ENCODE measurements at regions not wholly inside any gene's neighbourhood (a gene's known extent, or its start where the extent isn't known, plus 50 kb on each side); places are given as distances from the start of the nearest gene placed in this dataset.

DNA sequence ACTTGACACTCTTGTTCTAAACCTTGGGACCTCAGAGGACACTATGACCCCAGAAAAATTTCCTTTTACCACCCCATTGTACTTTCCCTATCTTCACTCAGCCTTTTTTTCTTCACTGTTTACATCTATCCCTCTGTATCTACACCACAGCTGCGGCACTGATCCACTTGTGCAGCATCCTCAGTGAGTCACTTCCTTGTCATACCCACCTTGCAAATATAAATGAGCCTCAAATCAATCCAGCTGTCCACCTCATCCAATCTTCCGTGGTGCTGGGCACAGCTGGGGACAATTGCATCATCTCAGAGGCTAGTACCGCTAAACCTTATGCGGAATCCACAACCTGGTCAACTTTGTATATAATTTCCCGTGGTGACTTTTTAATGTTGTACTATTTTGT lies 710.5 kb downstream of the QKI start:
- intact Hi-C loops (cut with DNase I; ENCODE audit: low total_unique reads) = no loop called here

GRCh38 chr6:164124473-164124872 lies 710.0 kb downstream of the QKI start:
- H3K27ac ChIP-seq = no peak overlapping the region
- no peaks in the 10 kb centered on the region for H3K36me3 ChIP-seq
- H3K4me1 ChIP-seq = no peaks in the 10 kb centered on the region
- no peaks in the 10 kb centered on the region for H3K27me3 ChIP-seq
- H3K4me3 ChIP-seq = no peak overlapping the region
- TF ChIP-seq POLR2A (IDR thresholded peaks at IDR 0.05) = no peak
- TF ChIP-seq, protein P1, sequence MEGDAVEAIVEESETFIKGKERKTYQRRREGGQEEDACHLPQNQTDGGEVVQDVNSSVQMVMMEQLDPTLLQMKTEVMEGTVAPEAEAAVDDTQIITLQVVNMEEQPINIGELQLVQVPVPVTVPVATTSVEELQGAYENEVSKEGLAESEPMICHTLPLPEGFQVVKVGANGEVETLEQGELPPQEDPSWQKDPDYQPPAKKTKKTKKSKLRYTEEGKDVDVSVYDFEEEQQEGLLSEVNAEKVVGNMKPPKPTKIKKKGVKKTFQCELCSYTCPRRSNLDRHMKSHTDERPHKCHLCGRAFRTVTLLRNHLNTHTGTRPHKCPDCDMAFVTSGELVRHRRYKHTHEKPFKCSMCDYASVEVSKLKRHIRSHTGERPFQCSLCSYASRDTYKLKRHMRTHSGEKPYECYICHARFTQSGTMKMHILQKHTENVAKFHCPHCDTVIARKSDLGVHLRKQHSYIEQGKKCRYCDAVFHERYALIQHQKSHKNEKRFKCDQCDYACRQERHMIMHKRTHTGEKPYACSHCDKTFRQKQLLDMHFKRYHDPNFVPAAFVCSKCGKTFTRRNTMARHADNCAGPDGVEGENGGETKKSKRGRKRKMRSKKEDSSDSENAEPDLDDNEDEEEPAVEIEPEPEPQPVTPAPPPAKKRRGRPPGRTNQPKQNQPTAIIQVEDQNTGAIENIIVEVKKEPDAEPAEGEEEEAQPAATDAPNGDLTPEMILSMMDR (IDR thresholded peaks at IDR 0.05 in 4 of 5, conservative IDR thresholded peaks at IDR 0.05 in 1 of 5) = no peak
- ATAC-seq (no peak), DNase-seq (no peak)
- intact Hi-C loops (cut with DNase I; ENCODE audit: low total_unique reads) = no loop called here
- in situ Hi-C loops (cut with MboI; ENCODE audit: low sequenced_read_pairs in 4 of 4) = loop anchor here in 2 of 4 donors (25.0 kb wide), 2 partner anchors 412 to 537 kb away; no protein-coding TSS in a partner anchor
- H3K9me3 ChIP-seq = no peaks in the 10 kb centered on the region

More for the DNA sequence above, 710.5 kb downstream of the QKI start:
- no peak overlapping the region for H3K27ac ChIP-seq
- no peak overlapping the region for H3K4me3 ChIP-seq
- ATAC-seq = no peak
- no peak for DNase-seq
- no peaks in the 10 kb centered on the region for H3K27me3 ChIP-seq
- in situ Hi-C loops (cut with MboI; ENCODE audit: low sequenced_read_pairs in 4 of 4) = loop anchor here in 2 of 4 donors (25.0 kb wide), 2 partner anchors 413 to 538 kb away; no protein-coding TSS in a partner anchor
- no peaks in the 10 kb centered on the region for H3K9me3 ChIP-seq
- no peaks in the 10 kb centered on the region for H3K4me1 ChIP-seq
- no peaks in the 10 kb centered on the region for H3K36me3 ChIP-seq
- no peak for TF ChIP-seq POLR2A (IDR thresholded peaks at IDR 0.05)
- TF ChIP-seq, protein P1 (IDR thresholded peaks at IDR 0.05 in 4 of 5, conservative IDR thresholded peaks at IDR 0.05 in 1 of 5) = no peak

DNA sequence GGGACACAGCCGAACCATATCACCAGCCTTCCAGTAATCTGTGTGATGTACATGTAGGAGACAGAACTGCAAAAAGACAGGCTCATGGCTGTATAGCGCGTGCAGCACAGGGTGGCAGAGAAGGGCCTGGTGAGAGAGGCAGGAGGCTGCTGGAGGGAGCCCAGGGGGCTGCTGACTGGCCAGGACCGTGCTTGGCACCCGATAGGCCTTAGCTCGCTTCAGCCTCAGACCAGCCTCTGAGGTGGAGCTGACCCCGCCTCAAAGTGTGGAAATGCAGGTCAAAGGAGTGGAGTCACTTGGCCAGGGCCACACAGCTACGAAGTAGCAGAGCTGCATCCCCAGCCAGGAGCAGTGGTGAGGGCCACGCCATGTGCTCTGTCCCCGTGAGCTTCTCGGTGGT lies 707.6 kb downstream of the QKI start:
- H3K4me1 ChIP-seq = no peaks in the 10 kb centered on the region
- no peak for DNase-seq
- TF ChIP-seq, protein P1 (IDR thresholded peaks at IDR 0.05 in 4 of 5, conservative IDR thresholded peaks at IDR 0.05 in 1 of 5) = no peak
- TF ChIP-seq POLR2A (IDR thresholded peaks at IDR 0.05) = no peak
- H3K36me3 ChIP-seq = no peaks in the 10 kb centered on the region
- no peaks in the 10 kb centered on the region for H3K27me3 ChIP-seq
- H3K4me3 ChIP-seq = no peak overlapping the region
- H3K9me3 ChIP-seq = no peaks in the 10 kb centered on the region
- no peak for ATAC-seq
- H3K27ac ChIP-seq = no peak overlapping the region
- intact Hi-C loops (cut with DNase I; ENCODE audit: low total_unique reads) (no loop called here), in situ Hi-C loops (cut with MboI; ENCODE audit: low sequenced_read_pairs in 4 of 4) (loop anchor here in 2 of 4 donors (25.0 kb wide), 2 partner anchors 410 to 535 kb away; no protein-coding TSS in a partner anchor)

- no peaks in the 10 kb centered on the region for H3K9me3 ChIP-seq
- TF ChIP-seq, protein P1 (IDR thresholded peaks at IDR 0.05 in 4 of 5, conservative IDR thresholded peaks at IDR 0.05 in 1 of 5) = no peak
- TF ChIP-seq POLR2A (IDR thresholded peaks at IDR 0.05) = no peak
- no peak overlapping the region for H3K4me3 ChIP-seq
- ATAC-seq (no peak), DNase-seq (no peak)
- H3K27ac ChIP-seq = no peak overlapping the region
- in situ Hi-C loops (cut with MboI; ENCODE audit: low sequenced_read_pairs in 4 of 4) (loop anchor here in 2 of 4 donors (25.0 kb wide), 2 partner anchors 409 to 534 kb away; no protein-coding TSS in a partner anchor), intact Hi-C loops (cut with DNase I; ENCODE audit: low total_unique reads) (no loop called here)
- no peaks in the 10 kb centered on the region for H3K4me1 ChIP-seq
- H3K27me3 ChIP-seq = no peaks in the 10 kb centered on the region
- no peaks in the 10 kb centered on the region for H3K36me3 ChIP-seq
Observed at GRCh38 chr6:164121527-164121926, 707.0 kb downstream of the QKI start.

DNA sequence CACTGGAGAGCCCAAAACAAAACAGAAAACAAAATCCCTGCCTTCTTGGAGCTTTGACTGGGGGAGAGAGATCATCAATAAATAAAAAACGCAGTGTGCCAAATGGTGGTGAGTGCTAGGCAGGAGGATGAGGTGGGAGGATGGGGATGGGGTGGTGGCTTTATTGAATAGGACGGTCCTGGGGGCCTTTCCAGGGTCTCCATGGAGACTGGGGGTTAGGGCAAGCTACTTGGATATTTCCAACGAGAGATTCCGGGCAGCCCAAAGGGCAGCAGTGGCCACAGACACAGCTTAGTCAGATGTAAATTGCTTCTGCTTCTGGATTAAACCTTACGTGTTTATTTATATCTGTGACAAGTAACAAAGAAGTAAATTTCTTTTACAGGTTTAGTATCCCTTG lies 700.1 kb downstream of the QKI start:
- DNase-seq (no peak), ATAC-seq (no peak)
- H3K4me1 ChIP-seq = peaks cover 7 to 14% of the 10 kb centered on the region in 2 donors
- H3K4me3 ChIP-seq = no peak overlapping the region
- in situ Hi-C loops (cut with MboI; ENCODE audit: low sequenced_read_pairs in 4 of 4) = loop anchor here in 3 of 4 donors (5.0 to 25.0 kb wide), 6 partner anchors 402 to 1113 kb away; no protein-coding TSS in a partner anchor
- no peaks in the 10 kb centered on the region for H3K36me3 ChIP-seq
- TF ChIP-seq, protein P1 (IDR thresholded peaks at IDR 0.05 in 4 of 5, conservative IDR thresholded peaks at IDR 0.05 in 1 of 5) = no peak
- no peak for TF ChIP-seq POLR2A (IDR thresholded peaks at IDR 0.05)
- no peaks in the 10 kb centered on the region for H3K27me3 ChIP-seq
- intact Hi-C loops (cut with DNase I; ENCODE audit: low total_unique reads) = no loop called here
- H3K27ac ChIP-seq = no peak overlapping the region
- no peaks in the 10 kb centered on the region for H3K9me3 ChIP-seq

Data from gastrocnemius medialis (tissue), 4 donors.